Breast epithelium (tissue), 4 donors: ENCODE measurements at regions not wholly inside any gene's neighbourhood (a gene's known extent, or its start where the extent isn't known, plus 50 kb on each side); places are given as distances from the start of the nearest gene placed in this dataset.

Experiments used
- DNase-seq, 2 donors: peaks; one replicate each; pipeline ENCODE4 v3.0.0-alpha.2; 2019; ENCODE audit warnings: low spot score in 2 of 2
- H3K27ac ChIP-seq, 2 donors: fragments of 200-600 bp; sonication (generic) in 1 of 2; one replicate each; pipeline ENCODE4 v1.5.1; 2016 to 2019; ENCODE audit warnings: mild to moderate bottlenecking in 1 of 2
- H3K27me3 ChIP-seq, 2 donors: fragments of 200-600 bp; sonication (generic) in 1 of 2; one replicate each; pipeline versions ENCODE4 v1.5.1 to v1.6.0; 2017 to 2019; ENCODE audit warnings: control low read depth in 1 of 2, mild to moderate bottlenecking in 1 of 2
- H3K36me3 ChIP-seq: fragments of 200-600 bp; one replicate; pipeline ENCODE4 v1.5.1; 2019
- H3K4me1 ChIP-seq, 2 donors: fragments of 200-600 bp; sonication (generic); one replicate each; pipeline ENCODE4 v1.5.1; 2016 to 2019; ENCODE audit warnings: control low read depth in 1 of 2
- H3K4me3 ChIP-seq, 3 donors: fragments of 200-600 bp; sonication (generic); 1 replicate in 2 of 3; 2 replicates in 1 of 3; pipeline ENCODE4 v1.5.1; 2016 to 2019; ENCODE audit warnings: mild to moderate bottlenecking in 3 of 3, moderate library complexity in 2 of 3
- H3K9me3 ChIP-seq, 2 donors: fragments of 200-600 bp; sonication (generic) in 1 of 2; one replicate each; pipeline ENCODE4 v1.5.1; 2016 to 2019; ENCODE audit warnings: control low read depth in 1 of 2
- POLR2A ChIP-seq: fragments of 450-650 bp; IDR thresholded peaks from one replicate; pipeline ENCODE4 v1.6.1; 2016; ENCODE audit warnings: antibody characterized with exemption, mild to moderate bottlenecking, moderate library complexity
- POLR2AphosphoS5 ChIP-seq, 3 donors: sonication (generic); formaldehyde crosslinking; IDR thresholded peaks; one replicate each; pipeline ENCODE4 v1.6.1; 2017; ENCODE audit warnings: antibody characterized with exemption in 3 of 3
- intact Hi-C: fragments of 100-400 bp; cut with DNase I; formaldehyde crosslinking; loops from one replicate; pipeline ENCODE4 v1.15.1; 2023; ENCODE audit warnings: low total_unique reads
- TF ChIP-seq, protein P1 (sequence below), 3 donors: fragments of 450-650 bp; IDR thresholded peaks; one replicate each; pipeline ENCODE4 v1.5.1; 2016 to 2017; ENCODE audit warnings: antibody characterized with exemption in 3 of 3, mild to moderate bottlenecking in 3 of 3, moderate library complexity in 3 of 3

DNA sequence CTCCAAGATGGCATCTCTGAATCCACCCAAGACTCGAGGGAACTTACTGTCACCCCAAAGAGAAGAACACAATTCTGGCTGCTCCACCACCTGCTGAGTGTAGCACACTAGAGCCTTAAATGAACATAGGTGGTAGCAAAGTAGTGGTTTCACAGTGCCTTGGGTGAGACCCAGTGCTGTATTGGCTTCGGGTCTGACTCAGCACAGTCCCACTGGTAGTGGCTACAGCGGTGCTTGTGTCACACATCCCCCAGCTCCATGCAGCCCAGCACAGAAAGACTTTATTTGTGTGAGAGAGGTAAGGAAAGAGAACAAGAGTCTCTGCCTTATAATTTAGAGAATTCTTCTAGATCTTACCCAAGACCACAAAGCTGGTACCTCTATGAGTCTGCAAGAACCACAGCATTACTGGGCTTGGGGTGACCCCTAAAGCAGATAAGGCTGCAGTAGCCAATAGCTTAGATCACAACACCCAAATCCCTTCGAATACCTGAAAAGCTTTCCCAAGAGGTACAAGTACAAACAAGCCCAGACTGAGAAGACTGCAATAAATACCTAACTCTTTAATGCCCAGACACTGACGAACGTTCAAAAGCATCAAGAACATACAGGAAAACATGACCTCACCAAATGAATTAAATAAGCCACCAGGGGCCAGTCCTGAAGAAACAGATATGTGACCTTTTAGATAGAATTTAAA is 83.3 kb upstream of the SLC38A4 start:
- no peak for TF ChIP-seq POLR2A
- TF ChIP-seq, protein P1, sequence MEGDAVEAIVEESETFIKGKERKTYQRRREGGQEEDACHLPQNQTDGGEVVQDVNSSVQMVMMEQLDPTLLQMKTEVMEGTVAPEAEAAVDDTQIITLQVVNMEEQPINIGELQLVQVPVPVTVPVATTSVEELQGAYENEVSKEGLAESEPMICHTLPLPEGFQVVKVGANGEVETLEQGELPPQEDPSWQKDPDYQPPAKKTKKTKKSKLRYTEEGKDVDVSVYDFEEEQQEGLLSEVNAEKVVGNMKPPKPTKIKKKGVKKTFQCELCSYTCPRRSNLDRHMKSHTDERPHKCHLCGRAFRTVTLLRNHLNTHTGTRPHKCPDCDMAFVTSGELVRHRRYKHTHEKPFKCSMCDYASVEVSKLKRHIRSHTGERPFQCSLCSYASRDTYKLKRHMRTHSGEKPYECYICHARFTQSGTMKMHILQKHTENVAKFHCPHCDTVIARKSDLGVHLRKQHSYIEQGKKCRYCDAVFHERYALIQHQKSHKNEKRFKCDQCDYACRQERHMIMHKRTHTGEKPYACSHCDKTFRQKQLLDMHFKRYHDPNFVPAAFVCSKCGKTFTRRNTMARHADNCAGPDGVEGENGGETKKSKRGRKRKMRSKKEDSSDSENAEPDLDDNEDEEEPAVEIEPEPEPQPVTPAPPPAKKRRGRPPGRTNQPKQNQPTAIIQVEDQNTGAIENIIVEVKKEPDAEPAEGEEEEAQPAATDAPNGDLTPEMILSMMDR (IDR thresholded peaks at IDR 0.05): no peak
- no peak overlapping the region for H3K27ac ChIP-seq
- DNase-seq: no peak
- intact Hi-C loops: no loop called here
- H3K27me3 ChIP-seq: no peaks in the 10 kb centered on the region
- no peaks in the 10 kb centered on the region for H3K4me1 ChIP-seq
- H3K9me3 ChIP-seq: peaks cover 0 to 7% of the 10 kb centered on the region in 2 donors
- no peak overlapping the region for H3K4me3 ChIP-seq
- H3K36me3 ChIP-seq: no peaks in the 10 kb centered on the region

GRCh38 chr12:46910830-46911229 is 85.0 kb upstream of the SLC38A4 start:
- Histone ChIP-seq H3K36me3 (no peaks in the 10 kb centered on the region), H3K4me1 (no peaks in the 10 kb centered on the region), H3K4me3 (no peak overlapping the region), H3K27me3 (no peaks in the 10 kb centered on the region), H3K9me3 (peaks cover 0 to 7% of the 10 kb centered on the region in 2 donors), H3K27ac (no peak overlapping the region)
- intact Hi-C loops: no loop called here
- DNase-seq: no peak
- TF ChIP-seq, protein P1 (IDR thresholded peaks at IDR 0.05): no peak
- no peak for TF ChIP-seq POLR2A
- TF ChIP-seq POLR2AphosphoS5 (IDR thresholded peaks at IDR 0.05): no peak

DNA sequence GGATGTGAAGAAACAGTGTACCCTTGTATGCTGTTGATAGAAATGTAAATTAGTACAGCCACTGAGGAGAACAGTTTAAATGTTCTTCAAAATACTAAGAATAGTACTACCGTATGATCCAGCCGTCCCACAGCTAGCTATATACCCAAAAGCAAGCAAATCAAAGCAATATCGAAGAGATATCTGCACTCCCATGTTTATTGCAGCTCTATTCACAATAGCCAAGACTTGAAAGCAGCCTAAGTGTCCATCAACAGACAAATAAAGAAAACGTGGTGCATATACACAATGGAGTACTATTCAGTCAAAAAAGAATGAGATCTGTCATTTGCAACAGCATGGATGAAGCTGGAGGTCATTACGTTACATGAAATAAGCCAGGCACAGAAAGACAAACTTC is 88.5 kb upstream of the SLC38A4 start:
- intact Hi-C loops: no loop called here
- H3K4me1 ChIP-seq: no peaks in the 10 kb centered on the region
- H3K27me3 ChIP-seq: no peaks in the 10 kb centered on the region
- no peaks in the 10 kb centered on the region for H3K36me3 ChIP-seq
- no peak overlapping the region for H3K4me3 ChIP-seq
- no peak overlapping the region for H3K27ac ChIP-seq
- DNase-seq: no peak
- peaks cover 0 to 7% of the 10 kb centered on the region in 2 donors for H3K9me3 ChIP-seq
- TF ChIP-seq POLR2AphosphoS5 (IDR thresholded peaks at IDR 0.05) (no peak), POLR2A (no peak)
- TF ChIP-seq, protein P1 (IDR thresholded peaks at IDR 0.05): no peak

DNA sequence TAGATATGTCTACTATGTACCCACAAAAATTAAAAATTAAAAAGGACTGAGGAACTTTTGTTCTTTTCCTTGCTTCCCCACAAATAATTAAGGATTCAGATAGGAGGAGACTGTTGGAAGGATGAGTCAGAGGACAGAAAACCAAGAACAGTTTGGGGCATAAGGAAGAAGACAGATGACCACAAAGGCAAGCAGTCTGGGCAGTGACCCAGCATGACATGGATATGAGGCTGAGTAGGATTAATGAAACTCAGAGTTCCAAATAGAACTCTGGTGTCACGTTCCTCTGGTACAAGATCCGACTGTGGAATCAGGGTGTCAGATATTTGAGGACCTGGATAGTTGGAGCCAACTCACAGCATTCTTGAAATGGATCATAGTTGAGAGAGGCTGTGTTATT is 89.3 kb upstream of the SLC38A4 start:
- Histone ChIP-seq H3K36me3 (no peaks in the 10 kb centered on the region), H3K9me3 (peaks cover 0 to 7% of the 10 kb centered on the region in 2 donors), H3K4me3 (no peak overlapping the region), H3K4me1 (no peaks in the 10 kb centered on the region), H3K27ac (no peak overlapping the region), H3K27me3 (no peaks in the 10 kb centered on the region)
- TF ChIP-seq POLR2AphosphoS5 (IDR thresholded peaks at IDR 0.05): no peak
- TF ChIP-seq POLR2A: no peak
- TF ChIP-seq, protein P1 (IDR thresholded peaks at IDR 0.05): no peak
- intact Hi-C loops: no loop called here
- DNase-seq: peak in 1 of 2 donors; percentile 46

- Histone ChIP-seq H3K4me3 (no peak overlapping the region), H3K27me3 (no peaks in the 10 kb centered on the region), H3K9me3 (peaks cover 0 to 5% of the 10 kb centered on the region in 2 donors), H3K27ac (no peak overlapping the region), H3K4me1 (no peaks in the 10 kb centered on the region), H3K36me3 (no peaks in the 10 kb centered on the region)
- TF ChIP-seq POLR2A (no peak), POLR2AphosphoS5 (IDR thresholded peaks at IDR 0.05) (no peak)
- TF ChIP-seq, protein P1 (IDR thresholded peaks at IDR 0.05): no peak
- intact Hi-C loops: no loop called here
- no peak for DNase-seq
Observed at GRCh38 chr12:46915836-46916235, 90.0 kb upstream of the SLC38A4 start.
